Stomach (tissue), 4 donors: ENCODE measurements at regions not wholly inside any gene's neighbourhood (a gene's known extent, or its start where the extent isn't known, plus 50 kb on each side); places are given as distances from the start of the nearest gene placed in this dataset.

ENCODE experiments used
- CTCF ChIP-seq, 7 experiments: fragments of 450-650 bp in 4 of 7; fragments of 200-600 bp in 3 of 7; sonication (generic) in 3 of 7; IDR thresholded peaks; one replicate each; pipeline ENCODE4 v1.5.1; 2016 to 2019; ENCODE audit warnings: antibody characterized with exemption in 7 of 7, control low read depth in 2 of 7, mild to moderate bottlenecking in 1 of 7
- POLR2A ChIP-seq, 4 donors: fragments of 450-650 bp; IDR thresholded peaks; one replicate each; pipeline ENCODE4 v1.6.1; 2016; ENCODE audit warnings: antibody characterized with exemption in 4 of 4, control low read depth in 2 of 4, mild to moderate bottlenecking in 1 of 4, moderate library complexity in 1 of 4
- POLR2AphosphoS5 ChIP-seq, 3 donors: sonication (generic); formaldehyde crosslinking; IDR thresholded peaks; one replicate each; pipeline ENCODE4 v1.6.1; 2016; ENCODE audit warnings: antibody characterized with exemption in 3 of 3

GRCh38 chr11:11758603-11759196 is 83.1 kb upstream of the USP47 start:
- TF ChIP-seq CTCF (IDR thresholded peaks at IDR 0.05) = no peak
- no peak for TF ChIP-seq POLR2A (IDR thresholded peaks at IDR 0.05)
- TF ChIP-seq POLR2AphosphoS5 (IDR thresholded peaks at IDR 0.05) = no peak
